Kasumi-1 (cell line): ENCODE measurements at regions not wholly inside any gene's neighbourhood (a gene's known extent, or its start where the extent isn't known, plus 50 kb on each side); places are given as distances from the start of the nearest gene placed in this dataset.
"Not testable (repeated sequence)": the region's sequence is repeated elsewhere in the genome, so short reads cannot be mapped to it uniquely, and the experiment has no call there.

Source experiments
- DNase-seq, 2 experiments: peaks; one replicate each; lab custom pipeline; 2025; lab: John Stamatoyannopoulos, UW

- DNase-seq = no peak
Observed at GRCh38 chr5:126009566-126009965, 413.6 kb upstream of the GRAMD2B start.

- DNase-seq = not testable (repeated sequence)
Observed at GRCh38 chr5:126011526-126011925, 411.7 kb upstream of the GRAMD2B start.

- DNase-seq = no peak
Observed at GRCh38 chr5:126014676-126015075, 408.5 kb upstream of the GRAMD2B start.

GRCh38 chr5:126015235-126016181 lies 407.7 kb upstream of the GRAMD2B start:
- DNase-seq = no peak

- DNase-seq = no peak
Observed at GRCh38 chr5:126016256-126016655, 407.0 kb upstream of the GRAMD2B start.

- DNase-seq = no peak
Observed at GRCh38 chr5:126017096-126017495, 406.1 kb upstream of the GRAMD2B start.

- DNase-seq = no peak
Observed at GRCh38 chr5:126020770-126021169, 402.4 kb upstream of the GRAMD2B start.

- DNase-seq = no peak
Observed at GRCh38 chr5:126023994-126024441, 399.2 kb upstream of the GRAMD2B start.

- no peak for DNase-seq
Observed at GRCh38 chr5:126027149-126027548, 396.1 kb upstream of the GRAMD2B start.

GRCh38 chr5:126027652-126028051 lies 395.6 kb upstream of the GRAMD2B start:
- DNase-seq = no peak

- no peak for DNase-seq
Observed at GRCh38 chr5:126028336-126028735, 394.9 kb upstream of the GRAMD2B start.

GRCh38 chr5:126029282-126029681 lies 393.9 kb upstream of the GRAMD2B start:
- DNase-seq = not testable (repeated sequence)

GRCh38 chr5:126030698-126031097 lies 392.5 kb upstream of the GRAMD2B start:
- DNase-seq = no peak

GRCh38 chr5:126031989-126032716 lies 391.1 kb upstream of the GRAMD2B start:
- no peak for DNase-seq

GRCh38 chr5:126043688-126044087 lies 379.5 kb upstream of the GRAMD2B start:
- DNase-seq = no peak

- no peak for DNase-seq
Observed at GRCh38 chr5:126044111-126044668, 379.0 kb upstream of the GRAMD2B start.

GRCh38 chr5:126044931-126045565 lies 378.2 kb upstream of the GRAMD2B start:
- no peak for DNase-seq

GRCh38 chr5:126046318-126046717 lies 376.9 kb upstream of the GRAMD2B start:
- DNase-seq = no peak

- DNase-seq = no peak
Observed at GRCh38 chr5:126046846-126047571, 376.2 kb upstream of the GRAMD2B start.

- DNase-seq = no peak
Observed at GRCh38 chr5:126052120-126052519, 371.1 kb upstream of the GRAMD2B start.

GRCh38 chr5:126052791-126053190 lies 370.4 kb upstream of the GRAMD2B start:
- no peak for DNase-seq
